SK-N-MC (cell line): ENCODE measurements at regions not wholly inside any gene's neighbourhood (a gene's known extent, or its start where the extent isn't known, plus 50 kb on each side); places are given as distances from the start of the nearest gene placed in this dataset.

Source experiments
- EZH2 ChIP-seq: fragments of 200-600 bp; sonication (generic); IDR thresholded peaks from one replicate; pipeline ENCODE4 v1.6.1; 2017; ENCODE audit warnings: antibody characterized with exemption
- FOXP2 ChIP-seq: optimal IDR thresholded peaks from 2 replicates; pipeline ENCODE3; 2011; ENCODE audit warnings: mild to moderate bottlenecking, moderate library complexity; ENCODE audit not compliant: insufficient read depth; ENCODE audit errors: extremely low read length, control extremely low read depth

GRCh38 chr6:139977887-139978332 lies 603.5 kb upstream of the CITED2 start:
- no peak for TF ChIP-seq FOXP2
- TF ChIP-seq EZH2, result no peak
